ENCODE measurements at regions not wholly inside any gene's neighbourhood (a gene's known extent, or its start where the extent isn't known, plus 50 kb on each side); places are given as distances from the start of the nearest gene placed in this dataset.

DNA sequence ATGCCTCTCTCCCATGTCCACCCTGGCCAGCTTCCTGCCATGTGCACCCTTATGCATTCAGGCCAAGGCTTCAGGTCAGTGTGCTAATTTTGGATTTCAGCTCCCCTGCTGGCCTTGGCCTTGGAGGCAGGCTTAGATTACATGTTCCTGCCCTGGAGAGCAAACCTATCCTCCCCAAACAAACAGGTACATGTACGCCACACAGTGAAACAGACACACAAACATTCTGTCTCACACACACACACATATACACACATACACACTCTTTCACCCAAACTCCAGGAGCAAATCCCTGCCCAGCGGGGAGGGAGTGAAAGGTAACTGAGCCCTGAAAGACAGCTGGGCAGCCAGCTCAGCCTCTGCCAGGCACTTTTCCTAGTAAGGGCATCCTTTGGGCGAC lies 62.7 kb upstream of the ARHGAP36 start (continued):
- TF ChIP-seq GATA3 (IDR thresholded peaks at IDR 0.05; ENCODE audit: borderline replicate concordance) (no peak), RCOR1 (IDR thresholded peaks at IDR 0.05; ENCODE audit: low read depth, low read length) (no peak), HOXB5 (CRISPR knock-in tag; IDR thresholded peaks at IDR 0.05) (no peak)

DNA sequence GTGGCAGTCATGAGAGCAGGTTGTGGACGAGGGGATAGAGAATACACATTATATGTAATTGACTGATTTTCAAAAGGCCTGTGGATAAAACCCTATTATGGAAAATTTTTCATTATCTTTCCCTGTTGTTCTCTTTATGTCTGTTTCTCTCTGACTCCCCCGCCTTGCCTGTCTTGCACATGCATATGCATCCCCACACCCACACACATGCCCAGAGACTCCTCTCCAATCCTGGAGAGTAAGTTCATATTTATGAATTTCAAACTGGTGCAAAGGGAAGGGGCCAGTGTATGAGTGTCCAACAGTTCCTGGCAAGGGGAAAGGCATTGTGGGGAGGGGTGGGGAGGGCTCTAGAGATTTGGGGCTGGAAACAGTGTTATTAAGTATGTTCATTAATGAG lies 60.8 kb upstream of the ARHGAP36 start:
- TF ChIP-seq ZC3H11A (IDR thresholded peaks at IDR 0.05): no peak
- H3K4me3 ChIP-seq: no peak overlapping the region
- H3K4me1 ChIP-seq: no peaks in the 10 kb centered on the region
- ChIA-PET POLR2A (no interaction called here), CTCF (interaction anchor here (0.6 to 1.2 kb wide), 4 partner anchors 82 to 680 kb away, joined by 3 read pairs; no protein-coding TSS in a partner anchor)
- H3K27ac ChIP-seq: no peak overlapping the region
- ATAC-seq (no peak), FAIRE-seq (no peak), DNase-seq (ENCODE audit: low read depth in 1 of 2, low spot score in 1 of 2) (no peak)
- 6% methylated on average over 2 of the region's 2 CpGs for WGBS (ENCODE audit: missing lambda C conversion rate)
- no peak overlapping the region for H3K4me2 ChIP-seq
- no peaks in the 10 kb centered on the region for H3K9me3 ChIP-seq

GRCh38 chrX:130999360-130999759 lies 58.8 kb upstream of the ARHGAP36 start:
- FAIRE-seq (no peak), DNase-seq (ENCODE audit: low read depth in 1 of 2, low spot score in 1 of 2) (no peak), ATAC-seq (no peak)
- POLR2A ChIA-PET: no interaction called here
- H3K4me3 ChIP-seq: no peak overlapping the region
- TF ChIP-seq NPAS2 (CRISPR knock-in tag; IDR thresholded peaks at IDR 0.05; ENCODE audit: borderline replicate concordance) (no peak), NR3C1 (IDR thresholded peaks at IDR 0.05) (no peak), FOXS1 (CRISPR knock-in tag; IDR thresholded peaks at IDR 0.05) (no peak), KDM1A (IDR thresholded peaks at IDR 0.05; ENCODE audit: low read depth) (no peak), NFE2L2 (conservative IDR thresholded peaks at IDR 0.05; ENCODE audit: low read length) (no peak), TFCP2L1 (CRISPR knock-in tag; IDR thresholded peaks at IDR 0.05) (no peak), MAZ (IDR thresholded peaks at IDR 0.05; ENCODE audit: borderline replicate concordance, low read depth, low read length) (no peak), CHD4 (IDR thresholded peaks at IDR 0.05; ENCODE audit: borderline replicate concordance) (no peak), ZNF302 (CRISPR knock-in tag; IDR thresholded peaks at IDR 0.05) (no peak), PBX3 (IDR thresholded peaks at IDR 0.05) (no peak), RAD21 (conservative IDR thresholded peaks at IDR 0.05 in 1 of 2, IDR thresholded peaks at IDR 0.05 in 1 of 2) (no peak), EHF (CRISPR knock-in tag; IDR thresholded peaks at IDR 0.05) (no peak)
- TF ChIP-seq, protein P1, sequence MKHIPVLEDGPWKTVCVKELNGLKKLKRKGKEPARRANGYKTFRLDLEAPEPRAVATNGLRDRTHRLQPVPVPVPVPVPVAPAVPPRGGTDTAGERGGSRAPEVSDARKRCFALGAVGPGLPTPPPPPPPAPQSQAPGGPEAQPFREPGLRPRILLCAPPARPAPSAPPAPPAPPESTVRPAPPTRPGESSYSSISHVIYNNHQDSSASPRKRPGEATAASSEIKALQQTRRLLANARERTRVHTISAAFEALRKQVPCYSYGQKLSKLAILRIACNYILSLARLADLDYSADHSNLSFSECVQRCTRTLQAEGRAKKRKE (CRISPR knock-in tag; IDR thresholded peaks at IDR 0.05; ENCODE audit: low read depth): no peak
- H3K27ac ChIP-seq: no peak overlapping the region
- no peak overlapping the region for H3K4me2 ChIP-seq
- H3K4me1 ChIP-seq: no peaks in the 10 kb centered on the region
- CTCF ChIA-PET: interaction anchor here (1.1 kb wide), 1 partner anchor 14 kb away, joined by 3 read pairs; no protein-coding TSS in a partner anchor
- no peaks in the 10 kb centered on the region for H3K9me3 ChIP-seq
- WGBS (ENCODE audit: missing lambda C conversion rate): 0% methylated on average over 1 of the region's 1 CpG

Data from A549 (cell line).